A549 (cell line): ENCODE measurements at regions not wholly inside any gene's neighbourhood (a gene's known extent, or its start where the extent isn't known, plus 50 kb on each side); places are given as distances from the start of the nearest gene placed in this dataset.

Experiments
- ATAC-seq, 2 experiments: fragments of 200-7000 bp in 1 of 2; fragments of >200 bp in 1 of 2; cut with Nextera tagmentation in 1 of 2; cut with Tn5 transposase in 1 of 2; 3 replicates each; pipeline versions ENCODE4 v1.8.0 to v1.9.1; 2018 to 2020; ENCODE audit warnings: mild to moderate bottlenecking in 1 of 2, moderate library complexity in 1 of 2
- CTCF ChIA-PET: fragments of 300-600 bp; sonication (Branson Sonifier 250); formaldehyde crosslinking; extraction: SDS; loops from one replicate; lab custom pipeline; 2021; ENCODE audit warnings: antibody characterized with exemption, inconsistent platforms; lab: Yijun Ruan, JAX
- POLR2A ChIA-PET: fragments of 350-600 bp; formaldehyde crosslinking; extraction: SDS; loops from one replicate; lab custom pipeline; 2021; ENCODE audit warnings: antibody characterized with exemption, inconsistent platforms; lab: Yijun Ruan, JAX
- DNase-seq, 2 experiments: peaks; one replicate each; pipeline versions ENCODE4 v3.0.0 to v3.0.0-alpha.2; 2011 to 2016; ENCODE audit warnings: low read depth in 1 of 2, low spot score in 1 of 2
- FAIRE-seq: peaks from 2 replicates; lab custom pipeline; 2011; peaks lifted over from hg19 to GRCh38; lab: Jason Lieb, UNC
- H3K27ac ChIP-seq, 2 experiments: fragments of >200 bp; sonication (Bioruptor Twin); formaldehyde crosslinking; 3 replicates each; pipeline ENCODE4 v1.5.1; 2016 to 2017
- H3K4me1 ChIP-seq: fragments of >200 bp; sonication (Bioruptor Twin); formaldehyde crosslinking; 3 replicates; pipeline ENCODE4 v1.6.1; 2016
- H3K4me2 ChIP-seq: fragments of >200 bp; sonication (Bioruptor Twin); formaldehyde crosslinking; 3 replicates; pipeline ENCODE4 v1.6.1; 2016
- H3K4me3 ChIP-seq: fragments of >200 bp; sonication (Bioruptor Twin); formaldehyde crosslinking; 3 replicates; pipeline ENCODE4 v1.5.1; 2016
- H3K9me3 ChIP-seq: fragments of >200 bp; sonication (Bioruptor Twin); formaldehyde crosslinking; 3 replicates; pipeline ENCODE4 v1.6.1; 2016
- BCL3 ChIP-seq: fragments of >200 bp; sonication (Bioruptor Twin); formaldehyde crosslinking; IDR thresholded peaks from 3 replicates; pipeline ENCODE4 v1.6.1; 2016
- CHD2 ChIP-seq: fragments of 150-350 bp; IDR thresholded peaks from 2 replicates; pipeline ENCODE4 v1.6.1; 2014; ENCODE audit warnings: low read length; ENCODE audit not compliant: partially characterized antibody
- CTCF ChIP-seq: fragments of >200 bp; sonication (Bioruptor Twin); formaldehyde crosslinking; IDR thresholded peaks from 3 replicates; pipeline ENCODE4 v1.5.1; 2016
- FOXS1 ChIP-seq: fragments of 250-450 bp; sonication (Bioruptor Pico); IDR thresholded peaks from 2 replicates; pipeline ENCODE4 v1.5.0; 2020; ENCODE audit warnings: mild to moderate bottlenecking, moderate library complexity
- HES2 ChIP-seq: fragments of >200 bp; sonication (Bioruptor Twin); formaldehyde crosslinking; IDR thresholded peaks from 2 replicates; pipeline ENCODE4 v1.6.1; 2016
- MAZ ChIP-seq: fragments of 150-350 bp; IDR thresholded peaks from 2 replicates; pipeline ENCODE4 v1.6.1; 2014; ENCODE audit warnings: antibody characterized with exemption, low read depth, low read length, borderline replicate concordance
- MYC ChIP-seq: IDR thresholded peaks from 2 replicates; pipeline ENCODE4 v1.6.1; 2012; ENCODE audit warnings: mild to moderate bottlenecking, inconsistent platforms, low read length, improper control_type of control experiment, borderline replicate concordance
- NFE2L2 ChIP-seq: fragments of 150-350 bp; conservative IDR thresholded peaks from 2 replicates; pipeline ENCODE4 v1.6.1; 2014; ENCODE audit warnings: low read length
- NR3C1 ChIP-seq: fragments of >200 bp; sonication (Bioruptor Twin); formaldehyde crosslinking; IDR thresholded peaks from 3 replicates; pipeline ENCODE4 v1.6.1; 2017
- RCOR1 ChIP-seq: fragments of 150-350 bp; IDR thresholded peaks from 2 replicates; pipeline ENCODE4 v1.6.1; 2014; ENCODE audit warnings: antibody characterized with exemption, low read length, low read depth
- RNF2 ChIP-seq: fragments of 200-600 bp; sonication (generic); IDR thresholded peaks from 2 replicates; pipeline ENCODE4 v1.6.1; 2016; ENCODE audit warnings: low read depth, mild to moderate bottlenecking, antibody characterized with exemption, moderate library complexity, borderline replicate concordance
- ZC3H11A ChIP-seq: fragments of 450-650 bp; IDR thresholded peaks from 2 replicates; pipeline ENCODE4 v1.6.1; 2014; ENCODE audit warnings: antibody characterized with exemption, mild to moderate bottlenecking
- ZFP36 ChIP-seq: fragments of 450-650 bp; IDR thresholded peaks from 2 replicates; pipeline ENCODE4 v1.6.1; 2014; ENCODE audit warnings: borderline replicate concordance; ENCODE audit not compliant: partially characterized antibody
- ZNF302 ChIP-seq: fragments of 250-450 bp; sonication (Bioruptor Pico); IDR thresholded peaks from 2 replicates; pipeline ENCODE4 v1.9.0; 2021; ENCODE audit warnings: inconsistent platforms, mild to moderate bottlenecking, moderate library complexity
- WGBS: methylation state at CpG from one replicate; pipeline ENCODE4 v1.1.6; 2017; ENCODE audit errors: missing lambda C conversion rate; 5-methylcytosine and 5-hydroxymethylcytosine counted together
- TF ChIP-seq, protein P1 (sequence below): fragments of 150-350 bp; IDR thresholded peaks from 2 replicates; pipeline ENCODE4 v1.6.1; 2014; ENCODE audit warnings: low read depth, mild to moderate bottlenecking, low read length
- TF ChIP-seq, protein P2 (sequence below): IDR thresholded peaks from 2 replicates; pipeline ENCODE4 v1.6.1; 2012

GRCh38 chr12:42761601-42762350 lies 172.2 kb upstream of the PRICKLE1 start:
- 36% methylated on average over 4 of the region's 4 CpGs for WGBS
- TF ChIP-seq ZFP36 (no peak), NFE2L2 (no peak), RNF2 (no peak), HES2 (no peak), MAZ (no peak), MYC (no peak), CTCF (no peak), FOXS1 (no peak), NR3C1 (no peak), ZNF302 (CRISPR knock-in tag) (no peak)
- TF ChIP-seq, protein P1, sequence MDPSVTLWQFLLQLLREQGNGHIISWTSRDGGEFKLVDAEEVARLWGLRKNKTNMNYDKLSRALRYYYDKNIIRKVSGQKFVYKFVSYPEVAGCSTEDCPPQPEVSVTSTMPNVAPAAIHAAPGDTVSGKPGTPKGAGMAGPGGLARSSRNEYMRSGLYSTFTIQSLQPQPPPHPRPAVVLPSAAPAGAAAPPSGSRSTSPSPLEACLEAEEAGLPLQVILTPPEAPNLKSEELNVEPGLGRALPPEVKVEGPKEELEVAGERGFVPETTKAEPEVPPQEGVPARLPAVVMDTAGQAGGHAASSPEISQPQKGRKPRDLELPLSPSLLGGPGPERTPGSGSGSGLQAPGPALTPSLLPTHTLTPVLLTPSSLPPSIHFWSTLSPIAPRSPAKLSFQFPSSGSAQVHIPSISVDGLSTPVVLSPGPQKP: no peak
- Histone ChIP-seq H3K4me2 (no peak overlapping the region), H3K4me1 (peaks cover 29% of the 10 kb centered on the region), H3K4me3 (no peak overlapping the region), H3K27ac (0 out of 6 replicates have a peak overlapping the region, but pooled peaks of 1 of the 2 experiments have one; percentile 11), H3K9me3 (no peaks in the 10 kb centered on the region)
- FAIRE-seq (peak; percentile 23), DNase-seq (no peak), ATAC-seq (no peak)
- CTCF ChIA-PET: interaction anchor here (0.7 kb wide), 1 partner anchor 1638 kb away, joined by 4 read pairs; no protein-coding TSS in a partner anchor
- POLR2A ChIA-PET: no interaction called here

DNA sequence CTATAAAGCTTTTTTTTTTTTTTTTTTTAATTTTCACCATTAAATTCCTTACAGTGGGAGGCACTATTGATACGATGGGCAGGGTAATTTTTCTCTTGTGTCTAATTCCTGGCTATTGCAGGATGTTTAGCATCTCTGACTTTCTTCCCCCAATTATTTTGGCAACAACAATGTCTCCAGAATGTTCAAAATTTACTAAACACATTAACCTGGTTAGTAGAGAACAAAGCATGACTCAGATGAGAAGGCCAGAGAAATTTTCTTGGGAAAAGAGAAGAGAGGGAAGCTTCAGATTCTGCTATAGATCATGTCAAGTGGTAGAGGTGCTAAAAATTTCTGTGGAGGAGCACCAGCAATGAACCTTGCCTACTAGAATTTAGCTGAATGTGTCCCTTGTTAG lies 171.5 kb upstream of the PRICKLE1 start:
- Histone ChIP-seq H3K4me1 (peaks cover 35% of the 10 kb centered on the region), H3K9me3 (no peaks in the 10 kb centered on the region), H3K27ac (0 out of 6 replicates have a peak overlapping the region, but pooled peaks of 1 of the 2 experiments have one; percentile 11), H3K4me2 (no peak overlapping the region), H3K4me3 (no peak overlapping the region)
- ATAC-seq (no peak), DNase-seq (no peak), FAIRE-seq (no peak)
- ChIA-PET CTCF (interaction anchor here (0.7 kb wide), 1 partner anchor 1638 kb away, joined by 4 read pairs; no protein-coding TSS in a partner anchor), POLR2A (no interaction called here)
- WGBS: 25% methylated on average over 1 of the region's 1 CpG
- TF ChIP-seq RCOR1: no peak
- TF ChIP-seq CHD2: no peak
- no peak for TF ChIP-seq ZC3H11A

DNA sequence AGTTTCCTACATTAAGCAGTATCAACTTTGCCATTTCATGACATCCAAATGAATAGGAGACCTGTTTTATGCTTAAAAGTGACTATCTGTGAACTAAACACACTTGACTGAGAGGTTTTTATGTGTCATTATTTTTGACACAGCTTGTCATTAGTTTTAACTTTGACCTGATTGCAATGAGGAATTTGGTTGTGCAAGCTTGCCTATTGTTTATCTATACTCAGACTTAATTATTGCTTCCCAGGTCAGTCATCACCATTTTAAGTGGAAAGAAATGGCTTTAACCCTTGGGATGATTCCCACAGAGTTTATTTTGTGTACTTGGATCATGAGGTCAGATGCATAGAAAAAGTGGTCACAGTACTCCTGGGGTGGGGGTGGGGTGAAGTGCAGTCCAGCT lies 171.0 kb upstream of the PRICKLE1 start:
- Histone ChIP-seq H3K27ac (no peak overlapping the region), H3K4me3 (no peak overlapping the region), H3K9me3 (no peaks in the 10 kb centered on the region), H3K4me2 (no peak overlapping the region)
- DNase-seq (no peak), FAIRE-seq (no peak), ATAC-seq (no peak)
- CTCF ChIA-PET: no interaction called here
- POLR2A ChIA-PET: no interaction called here
- TF ChIP-seq, protein P2, sequence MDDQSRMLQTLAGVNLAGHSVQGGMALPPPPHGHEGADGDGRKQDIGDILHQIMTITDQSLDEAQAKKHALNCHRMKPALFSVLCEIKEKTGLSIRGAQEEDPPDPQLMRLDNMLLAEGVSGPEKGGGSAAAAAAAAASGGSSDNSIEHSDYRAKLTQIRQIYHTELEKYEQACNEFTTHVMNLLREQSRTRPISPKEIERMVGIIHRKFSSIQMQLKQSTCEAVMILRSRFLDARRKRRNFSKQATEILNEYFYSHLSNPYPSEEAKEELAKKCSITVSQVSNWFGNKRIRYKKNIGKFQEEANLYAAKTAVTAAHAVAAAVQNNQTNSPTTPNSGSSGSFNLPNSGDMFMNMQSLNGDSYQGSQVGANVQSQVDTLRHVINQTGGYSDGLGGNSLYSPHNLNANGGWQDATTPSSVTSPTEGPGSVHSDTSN: no peak
- TF ChIP-seq BCL3: no peak
- TF ChIP-seq, all 56 proteins: peak for 0
- H3K4me1 ChIP-seq: peaks cover 35% of the 10 kb centered on the region
